LNCAP (cell line): ENCODE measurements at regions not wholly inside any gene's neighbourhood (a gene's known extent, or its start where the extent isn't known, plus 50 kb on each side); places are given as distances from the start of the nearest gene placed in this dataset.

Experiments used
- TF ChIP-seq, protein P1 (sequence below): fragments of 450-650 bp; IDR thresholded peaks from 2 replicates; pipeline ENCODE4 v1.5.1; 2017; ENCODE audit warnings: mild to moderate bottlenecking

GRCh38 chr9:80163889-80164288 lies 592.1 kb downstream of the TLE4 start:
- TF ChIP-seq, protein P1, sequence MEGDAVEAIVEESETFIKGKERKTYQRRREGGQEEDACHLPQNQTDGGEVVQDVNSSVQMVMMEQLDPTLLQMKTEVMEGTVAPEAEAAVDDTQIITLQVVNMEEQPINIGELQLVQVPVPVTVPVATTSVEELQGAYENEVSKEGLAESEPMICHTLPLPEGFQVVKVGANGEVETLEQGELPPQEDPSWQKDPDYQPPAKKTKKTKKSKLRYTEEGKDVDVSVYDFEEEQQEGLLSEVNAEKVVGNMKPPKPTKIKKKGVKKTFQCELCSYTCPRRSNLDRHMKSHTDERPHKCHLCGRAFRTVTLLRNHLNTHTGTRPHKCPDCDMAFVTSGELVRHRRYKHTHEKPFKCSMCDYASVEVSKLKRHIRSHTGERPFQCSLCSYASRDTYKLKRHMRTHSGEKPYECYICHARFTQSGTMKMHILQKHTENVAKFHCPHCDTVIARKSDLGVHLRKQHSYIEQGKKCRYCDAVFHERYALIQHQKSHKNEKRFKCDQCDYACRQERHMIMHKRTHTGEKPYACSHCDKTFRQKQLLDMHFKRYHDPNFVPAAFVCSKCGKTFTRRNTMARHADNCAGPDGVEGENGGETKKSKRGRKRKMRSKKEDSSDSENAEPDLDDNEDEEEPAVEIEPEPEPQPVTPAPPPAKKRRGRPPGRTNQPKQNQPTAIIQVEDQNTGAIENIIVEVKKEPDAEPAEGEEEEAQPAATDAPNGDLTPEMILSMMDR: no peak

DNA sequence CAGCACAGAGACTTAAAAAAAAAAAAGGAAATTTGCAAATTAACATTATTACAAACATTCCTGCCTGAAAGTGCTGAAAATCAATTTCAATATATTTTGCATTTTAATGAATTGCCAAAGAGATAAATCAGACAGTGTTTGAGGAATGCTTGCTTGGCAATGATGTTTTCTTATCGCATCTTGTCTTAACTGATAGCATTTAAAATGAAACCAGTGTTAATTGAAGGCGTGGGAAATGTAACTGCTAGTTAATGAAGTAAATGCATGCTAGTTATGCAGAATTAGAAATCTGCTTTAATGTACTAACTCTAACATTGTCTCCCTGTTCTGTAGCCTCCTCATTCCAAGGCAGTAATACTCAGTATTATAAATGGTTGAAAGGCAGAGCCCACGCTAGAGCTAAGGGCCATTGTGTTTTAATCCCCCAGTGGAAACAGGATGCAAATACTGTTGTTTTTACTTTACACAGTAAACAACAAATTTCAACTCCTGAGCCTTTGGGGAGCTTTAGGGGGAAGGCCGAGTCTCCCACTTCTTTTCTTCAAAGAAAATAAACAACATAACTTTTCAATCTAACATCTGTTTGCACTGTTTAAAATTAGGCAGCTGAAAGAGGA lies 586.9 kb downstream of the TLE4 start:
- TF ChIP-seq, protein P1: no peak

- TF ChIP-seq, protein P1: no peak
These were observed 586.4 kb downstream of the TLE4 start for GRCh38 chr9:80158131-80158530.

- TF ChIP-seq, protein P1: no peak
These were observed 585.8 kb downstream of the TLE4 start for GRCh38 chr9:80157561-80157983.

DNA sequence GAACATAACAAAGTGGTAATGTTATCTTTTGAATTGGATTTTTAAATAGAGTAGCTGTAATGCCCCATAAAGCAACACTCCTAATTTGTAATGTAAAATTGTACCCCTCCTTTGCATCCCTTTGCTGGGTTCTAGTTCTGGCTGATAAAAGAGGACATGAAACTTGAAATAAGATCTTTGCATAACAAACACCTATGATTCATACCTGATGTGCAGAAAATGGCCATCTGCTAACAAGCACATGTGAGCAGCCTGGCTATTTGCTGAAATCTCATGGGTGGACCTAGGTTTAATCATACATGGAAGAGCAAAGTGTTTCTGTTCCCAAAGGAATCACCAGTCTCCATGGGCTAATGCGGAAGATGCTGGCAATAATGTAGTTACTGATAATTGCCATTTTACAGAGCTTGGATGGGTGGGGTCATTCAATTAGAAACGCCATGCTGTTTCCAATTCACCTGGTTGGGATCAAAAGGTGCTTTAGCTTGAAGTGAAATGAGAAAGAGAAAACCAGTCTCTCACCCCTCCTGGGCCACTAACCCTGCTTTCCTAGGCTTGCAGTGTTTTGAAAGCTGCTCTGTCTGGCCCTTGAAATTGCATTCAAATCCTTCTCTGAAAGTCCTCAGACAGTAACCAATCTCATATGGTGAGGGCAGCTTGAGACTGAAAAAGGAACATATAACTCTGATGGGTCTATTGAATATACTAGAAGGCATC lies 585.1 kb downstream of the TLE4 start:
- TF ChIP-seq, protein P1: no peak

GRCh38 chr9:80156262-80156661 lies 584.5 kb downstream of the TLE4 start:
- TF ChIP-seq, protein P1: no peak

DNA sequence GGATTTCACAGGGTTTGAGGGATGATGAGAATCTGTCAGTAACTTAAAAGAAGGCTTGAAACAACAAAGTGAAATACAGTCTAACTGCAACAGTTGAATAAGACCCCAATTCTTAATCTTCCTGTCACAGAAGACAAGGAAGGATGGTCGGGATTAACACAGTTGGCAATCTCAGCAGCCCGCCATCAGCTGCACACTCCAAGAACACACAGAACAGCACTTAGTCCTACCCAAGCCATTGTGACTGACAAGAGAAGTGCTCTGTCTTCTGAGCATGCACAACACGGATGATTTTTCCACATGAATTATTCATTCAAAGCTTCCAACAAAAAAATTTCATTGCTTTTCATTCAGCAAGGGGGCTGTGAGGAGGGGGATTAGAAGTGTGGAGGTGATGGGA lies 576.1 kb downstream of the TLE4 start:
- TF ChIP-seq, protein P1: no peak
